GM19463 (cell line): ENCODE measurements at regions not wholly inside any gene's neighbourhood (a gene's known extent, or its start where the extent isn't known, plus 50 kb on each side); places are given as distances from the start of the nearest gene placed in this dataset.
"Not testable (repeated sequence)": the region's sequence is repeated elsewhere in the genome, so short reads cannot be mapped to it uniquely, and the experiment has no call there.

ENCODE experiments used
- ATAC-seq: cut with Tn5 transposase; IDR thresholded peaks from one replicate; pipeline ENCODE4 v1.9.1; 2021; ENCODE audit warnings: mild to moderate bottlenecking, moderate library complexity; ENCODE audit not compliant: unreplicated experiment

DNA sequence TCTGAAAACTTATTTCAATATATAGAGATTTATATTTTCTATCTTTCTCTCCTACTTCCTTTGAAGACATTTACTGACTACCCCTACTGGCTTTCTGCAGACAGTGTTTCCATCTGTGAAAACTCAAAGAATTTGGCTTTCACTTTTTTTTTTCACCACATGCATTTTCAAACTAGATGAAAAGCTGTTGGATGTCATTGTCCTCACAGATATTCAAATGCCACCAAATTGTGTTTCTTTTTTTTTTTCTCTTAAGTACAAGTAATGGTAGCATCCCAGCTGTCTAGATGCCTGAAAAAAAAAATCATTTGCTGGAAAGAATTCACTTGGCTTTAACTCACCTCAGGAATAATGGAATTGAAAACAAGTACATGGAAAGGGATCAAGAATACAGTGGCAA lies 2258.6 kb upstream of the ACO1 start:
- ATAC-seq, result no peak

DNA sequence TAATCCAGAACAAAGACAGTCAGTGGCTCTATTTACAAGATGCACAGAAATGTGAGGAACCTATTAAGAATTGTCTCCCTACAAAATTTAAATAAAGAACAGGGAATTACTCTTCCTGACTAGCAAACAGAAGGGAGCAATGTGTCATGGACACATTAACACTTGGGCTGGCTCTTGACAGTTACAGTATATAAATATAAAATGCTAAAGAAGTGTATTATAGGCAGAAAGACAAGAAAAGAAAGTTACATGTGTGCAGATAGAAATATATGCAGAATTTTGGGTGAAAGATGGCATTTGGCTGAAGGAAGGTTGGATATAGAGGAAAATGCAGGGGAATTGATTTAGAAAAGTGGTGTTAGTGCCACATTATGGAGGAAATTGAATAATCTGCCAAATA lies 2257.1 kb upstream of the ACO1 start:
- ATAC-seq, result no peak

DNA sequence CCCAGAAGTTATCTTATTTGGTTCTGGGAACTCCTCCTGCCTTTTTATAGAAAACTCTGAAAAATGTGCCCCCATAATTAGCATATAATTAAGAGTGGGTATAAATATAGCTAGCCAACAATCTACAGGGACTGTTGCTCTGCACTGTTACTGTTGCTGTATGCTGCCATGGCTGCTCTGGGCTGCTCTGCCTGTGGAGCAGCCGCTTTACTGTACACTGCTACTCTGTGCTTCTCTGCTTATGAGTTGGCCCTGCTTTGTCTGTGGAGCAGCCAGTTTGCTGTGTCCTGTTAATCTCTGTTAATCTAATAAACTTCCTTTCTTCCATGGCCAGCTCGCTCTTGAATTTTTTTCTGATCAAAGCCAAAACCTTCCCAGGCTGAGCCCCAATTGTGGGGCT lies 2244.0 kb upstream of the ACO1 start:
- ATAC-seq, result no peak

DNA sequence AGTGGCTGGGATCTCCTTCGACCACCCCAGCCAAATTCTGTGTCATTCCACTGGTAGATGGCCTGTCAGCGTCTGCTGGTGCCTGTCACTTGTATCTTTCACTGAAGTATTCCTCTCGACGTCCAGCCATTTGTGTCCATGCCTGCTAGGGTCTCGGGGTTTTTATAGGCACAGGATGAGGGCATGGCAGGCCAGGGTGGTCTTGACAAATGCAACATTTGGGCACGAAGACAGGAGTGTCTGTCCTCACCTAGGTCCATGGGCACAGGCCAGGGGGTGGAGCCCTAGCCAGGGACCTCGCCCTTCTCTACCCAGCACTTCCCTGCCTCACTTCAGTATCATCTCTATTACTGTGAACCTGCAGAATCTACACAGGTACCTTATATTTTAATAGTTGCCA lies 2223.9 kb upstream of the ACO1 start:
- no peak for ATAC-seq

DNA sequence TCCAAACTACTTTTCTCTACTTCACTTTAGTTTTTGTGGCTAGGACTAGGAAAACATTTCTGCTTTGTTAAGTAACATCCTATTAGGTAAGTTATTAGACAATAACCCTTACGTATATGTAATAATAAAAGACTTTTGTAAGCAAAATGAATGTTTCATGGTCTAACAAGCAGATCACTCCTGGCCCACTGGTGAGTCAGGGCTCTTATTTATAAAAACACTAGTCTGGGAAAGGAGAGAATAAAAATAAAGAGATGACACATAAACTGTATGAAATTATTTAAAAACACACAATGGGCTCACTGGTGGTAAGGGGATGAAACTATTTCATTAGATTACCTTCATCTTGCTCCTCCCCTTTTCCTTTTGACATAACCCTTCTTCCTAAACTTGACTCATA lies 2212.2 kb upstream of the ACO1 start:
- ATAC-seq, result no peak

DNA sequence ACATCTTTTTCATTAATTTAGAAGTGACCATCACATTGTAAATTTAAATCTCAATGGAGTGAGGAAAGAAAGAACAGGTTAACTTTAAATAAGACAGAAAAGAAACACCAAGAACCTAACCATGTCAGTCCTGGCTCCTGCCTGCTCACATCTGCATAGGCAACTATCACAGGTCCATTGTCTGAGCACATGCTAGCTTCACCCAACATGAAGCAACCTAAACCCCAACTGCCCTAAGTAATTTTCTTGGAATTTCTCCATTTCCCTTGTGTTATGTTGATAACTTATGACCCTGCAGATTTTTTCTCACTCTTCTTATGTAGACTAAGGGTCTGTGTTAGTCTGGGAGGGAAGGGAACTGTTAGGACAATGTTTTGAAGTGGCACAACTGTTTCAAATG lies 2205.8 kb upstream of the ACO1 start:
- no peak for ATAC-seq

DNA sequence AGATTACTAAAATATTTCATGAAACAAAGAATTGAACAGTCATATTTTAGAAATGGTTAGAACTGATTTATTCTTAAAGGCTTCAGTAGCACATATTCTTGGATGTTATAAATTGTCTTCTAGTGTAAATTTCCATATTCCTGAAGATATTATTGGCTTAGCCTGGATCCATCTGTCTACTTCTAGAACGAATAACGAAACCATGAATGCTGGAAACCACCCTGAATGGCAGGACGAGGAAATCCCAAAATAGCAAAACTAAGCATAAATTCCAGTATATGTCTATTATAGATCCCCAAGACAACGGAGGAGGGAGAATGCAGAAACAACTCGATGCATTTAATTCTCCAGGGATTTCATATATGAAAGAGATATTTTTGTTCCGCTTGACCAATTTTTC lies 2191.0 kb upstream of the ACO1 start:
- ATAC-seq, result no peak

DNA sequence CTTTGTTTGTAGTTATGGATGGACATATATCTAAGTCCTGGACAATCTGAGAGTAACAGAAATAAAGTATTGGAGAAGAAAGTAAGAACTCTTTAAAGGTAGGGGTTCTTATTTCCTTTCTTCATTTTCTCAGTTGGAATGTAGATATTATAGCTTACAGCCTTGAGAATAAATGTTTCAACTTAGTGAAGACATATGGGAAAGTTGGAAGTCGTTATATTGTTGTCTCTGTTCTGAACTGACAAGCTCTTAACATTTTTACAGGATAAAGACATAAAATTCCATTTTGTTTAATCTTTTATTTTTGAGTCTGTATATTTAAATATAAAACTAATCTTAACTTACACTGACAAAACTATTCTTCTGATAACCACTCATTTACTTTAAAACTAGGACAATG lies 2187.5 kb upstream of the ACO1 start:
- no peak for ATAC-seq

DNA sequence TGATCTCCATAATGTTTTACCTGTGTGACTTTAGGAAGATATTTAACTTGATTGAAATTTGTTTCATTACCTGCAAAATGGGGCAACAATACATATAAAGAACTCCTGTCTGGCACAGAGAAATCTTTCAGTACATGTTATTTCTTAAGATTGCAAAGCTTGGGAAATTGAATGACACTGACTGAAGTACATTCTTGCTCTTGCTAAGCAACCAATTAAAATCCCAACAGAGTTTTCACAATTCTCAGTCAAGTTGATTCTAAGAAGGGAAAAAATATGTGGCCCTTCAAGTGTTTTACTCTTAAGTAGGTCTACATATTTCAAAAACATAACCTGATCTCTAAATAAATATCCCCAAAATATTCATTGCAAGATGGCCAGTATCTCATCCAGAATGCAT lies 2187.0 kb upstream of the ACO1 start:
- no peak for ATAC-seq

DNA sequence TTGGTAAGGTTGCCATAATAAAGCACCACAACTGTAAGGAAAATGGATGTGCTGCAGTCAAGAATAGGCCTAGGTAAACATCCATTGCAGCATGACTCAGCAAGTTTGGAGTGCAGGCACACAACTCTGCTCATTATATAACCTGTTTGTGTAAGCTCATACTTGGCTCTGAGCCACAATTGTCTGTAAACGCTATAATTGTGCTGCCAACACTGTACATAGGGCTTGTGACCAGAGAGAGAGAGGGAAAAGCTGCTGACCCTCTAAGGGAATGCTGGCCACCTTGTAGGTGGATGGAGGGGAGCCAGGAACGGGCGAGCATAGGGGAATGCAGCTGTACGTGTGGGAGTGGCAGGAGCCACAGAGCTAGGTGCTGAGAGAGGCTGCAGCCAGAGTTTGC lies 2186.5 kb upstream of the ACO1 start:
- no peak for ATAC-seq

DNA sequence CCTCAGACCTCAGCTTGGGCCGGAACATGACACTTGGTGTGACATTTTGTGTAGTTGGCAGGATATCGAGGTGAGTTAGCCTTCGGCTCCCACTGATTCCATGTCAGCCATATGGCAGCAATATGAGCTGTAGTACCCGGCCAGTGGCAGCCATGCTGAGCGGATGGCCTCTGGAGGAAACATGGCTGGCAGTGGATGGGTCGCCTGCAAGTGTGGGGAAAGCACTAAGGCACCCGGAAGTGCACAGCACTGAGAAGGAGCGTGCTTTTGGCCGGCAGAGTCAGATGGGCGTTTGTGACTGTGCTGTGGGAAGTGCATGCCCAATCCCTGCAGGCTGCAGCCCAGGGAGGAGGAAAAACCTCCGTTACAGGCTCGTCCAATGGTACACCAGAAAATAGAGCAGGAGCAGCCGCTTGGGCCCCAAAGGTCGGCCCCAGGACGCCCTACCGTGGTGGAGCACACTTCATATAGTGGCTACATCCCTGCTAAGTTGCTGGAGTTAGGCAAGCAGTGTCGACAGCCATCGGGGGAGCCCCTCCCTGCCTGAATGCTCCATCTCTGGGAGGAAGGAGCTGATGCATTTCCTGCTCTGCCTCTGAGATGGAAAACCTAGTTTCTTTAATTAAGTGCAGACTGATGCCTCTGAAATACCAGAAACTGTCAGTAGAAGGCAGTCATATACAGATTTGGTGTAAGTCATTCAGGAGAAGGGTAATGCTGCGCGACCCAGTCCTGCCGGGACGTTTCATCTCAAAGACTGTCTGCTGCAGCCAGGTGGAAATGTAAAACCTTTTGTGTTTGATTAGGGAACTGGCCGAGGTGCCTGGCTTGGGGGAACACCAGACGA lies 2185.8 kb upstream of the ACO1 start:
- ATAC-seq, result no peak

DNA sequence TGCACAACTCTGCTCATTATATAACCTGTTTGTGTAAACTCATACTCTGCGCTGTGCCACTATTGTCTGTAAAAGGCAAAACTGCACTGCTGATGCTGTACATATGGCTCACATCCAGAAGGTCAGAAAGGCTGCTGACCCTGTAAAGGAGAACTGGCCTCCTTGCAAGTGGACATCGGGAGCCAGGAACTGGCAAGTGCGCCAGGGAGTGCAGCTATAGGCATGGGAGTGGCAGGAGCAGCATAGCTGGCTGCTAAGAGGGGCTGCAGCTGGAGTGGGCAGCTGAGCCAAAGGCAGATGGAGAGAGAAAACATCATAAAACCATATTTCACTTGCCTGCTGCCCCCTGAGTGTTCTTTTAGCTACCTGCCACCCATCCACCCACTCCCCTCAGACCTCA lies 2183.4 kb upstream of the ACO1 start:
- ATAC-seq, result no peak

DNA sequence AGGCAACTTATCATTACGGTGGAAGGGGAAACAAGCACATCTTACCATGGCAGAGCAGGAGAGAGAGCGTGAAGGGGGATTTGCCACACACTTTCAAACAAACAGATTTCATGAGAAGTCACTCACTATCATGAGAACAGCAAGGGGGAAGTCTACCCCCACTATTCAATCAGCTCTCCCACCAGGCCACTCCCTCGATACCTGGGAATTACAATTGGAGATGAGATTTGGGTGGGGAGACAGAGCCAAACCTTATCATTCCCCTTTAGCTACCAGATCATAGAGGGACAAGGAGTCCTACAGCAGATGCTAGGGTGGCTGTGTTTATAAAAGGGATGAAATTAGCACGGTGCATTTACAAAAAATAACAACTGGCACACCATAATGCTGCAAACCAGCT lies 2149.4 kb upstream of the ACO1 start:
- no peak for ATAC-seq

DNA sequence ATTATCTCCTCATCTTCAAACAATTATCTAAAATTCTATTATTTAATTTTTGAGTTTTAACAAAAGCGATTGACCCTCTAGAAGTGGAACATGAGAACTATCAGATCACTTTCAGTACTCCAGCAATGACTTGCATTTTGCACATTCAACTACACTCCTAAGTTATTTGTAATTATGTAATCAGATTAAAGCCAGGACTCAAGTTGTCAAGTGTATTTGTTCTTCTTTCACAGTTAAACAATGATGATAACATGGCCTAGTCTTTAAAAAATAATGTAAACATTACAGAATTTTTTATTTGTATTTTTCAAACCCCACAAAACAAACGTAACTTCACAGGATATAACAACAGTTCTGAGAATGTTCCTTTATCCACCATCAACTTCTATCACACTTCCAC lies 2148.9 kb upstream of the ACO1 start:
- no peak for ATAC-seq

DNA sequence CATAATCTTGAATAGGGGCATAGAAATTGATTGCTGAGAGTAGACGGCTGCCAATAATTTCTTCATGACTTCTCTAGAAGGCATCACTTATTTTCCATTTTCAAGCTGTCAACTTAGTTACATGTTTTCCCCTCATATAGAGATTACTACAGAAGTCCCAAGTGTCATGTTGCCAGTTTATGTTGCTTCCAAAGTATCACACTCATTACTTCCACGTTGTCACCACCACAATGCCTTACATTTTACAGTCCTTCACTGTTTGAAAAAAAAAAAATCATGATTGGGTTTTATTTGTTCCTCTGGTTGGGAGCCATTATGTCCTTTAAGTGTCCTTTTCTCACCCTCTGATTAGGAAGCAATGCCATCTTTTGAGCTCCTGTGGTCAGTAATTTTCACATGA lies 2144.6 kb upstream of the ACO1 start:
- no peak for ATAC-seq

DNA sequence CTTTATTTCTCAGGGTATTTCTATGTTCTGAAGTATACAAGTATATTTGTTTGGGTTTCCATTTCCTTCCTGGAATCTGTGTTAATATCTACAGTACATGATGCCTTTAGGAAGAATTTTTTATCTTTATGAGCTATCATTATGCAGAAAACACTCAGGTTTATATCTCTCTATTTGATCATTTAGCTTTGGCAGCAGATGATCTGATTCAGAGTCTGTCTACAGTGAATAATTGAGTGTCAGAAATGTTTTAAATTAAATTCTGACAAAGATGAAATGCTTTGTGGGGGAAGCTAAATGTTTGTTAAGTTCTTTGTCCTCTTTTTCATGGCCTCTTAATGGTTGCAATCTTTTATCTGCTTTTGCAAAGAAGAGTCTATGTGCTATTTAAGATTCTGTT lies 2141.0 kb upstream of the ACO1 start:
- ATAC-seq, result no peak

DNA sequence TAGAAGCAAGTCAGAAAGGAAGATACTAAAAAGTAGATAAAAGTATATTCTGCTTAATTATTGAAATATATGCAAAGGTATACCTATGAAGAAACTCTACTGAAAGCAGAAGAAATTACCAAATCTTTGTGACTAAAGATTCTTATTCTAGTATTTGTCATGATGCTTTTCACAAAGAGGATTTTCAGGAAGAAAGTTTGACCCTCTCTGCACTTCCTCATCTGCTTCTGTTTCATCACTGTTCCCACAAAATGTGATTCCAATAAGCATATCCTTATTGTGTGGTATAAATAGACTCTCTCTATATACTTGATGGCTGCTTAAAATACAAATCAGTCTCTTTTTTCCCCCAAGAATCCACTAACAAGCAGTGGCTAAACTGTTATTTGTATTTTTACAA lies 2139.6 kb upstream of the ACO1 start:
- no peak for ATAC-seq

DNA sequence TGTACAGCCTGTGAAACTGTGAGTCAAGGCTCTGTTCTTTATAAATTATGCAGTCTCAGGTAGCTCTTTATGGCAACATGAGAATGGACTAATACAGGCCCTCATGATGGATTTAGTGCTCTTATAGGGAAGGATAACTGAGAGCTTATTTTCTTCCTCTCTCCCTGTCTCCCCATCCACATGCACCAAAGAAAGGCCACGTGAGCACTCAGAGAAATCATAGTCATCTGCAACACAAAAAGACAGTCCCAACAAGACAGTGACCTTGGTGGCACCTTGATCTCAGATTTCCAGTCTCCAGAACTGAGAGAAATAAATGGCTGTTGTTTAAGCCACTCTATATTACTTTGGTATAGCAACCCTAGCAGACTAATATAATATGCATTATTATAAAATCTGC lies 2133.6 kb upstream of the ACO1 start:
- no peak for ATAC-seq

DNA sequence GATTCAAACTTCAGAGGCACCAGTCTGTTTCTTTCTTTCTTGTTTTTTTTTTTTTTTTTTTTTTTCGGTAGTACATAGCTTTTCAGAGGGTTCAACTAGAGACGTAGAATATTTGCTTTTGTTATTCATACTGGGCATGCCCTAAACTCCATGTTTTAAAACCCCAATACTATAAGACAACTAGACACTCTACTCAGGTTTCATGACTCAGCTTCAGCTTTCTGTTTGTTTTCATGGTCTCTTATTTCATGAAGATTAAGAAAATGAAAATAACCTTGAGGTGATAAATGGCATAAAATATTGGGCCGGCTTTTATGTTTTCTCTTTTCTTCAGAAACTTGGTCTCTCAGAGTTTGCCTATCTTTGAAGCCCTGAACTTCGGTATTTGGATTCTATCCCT lies 2126.3 kb upstream of the ACO1 start:
- ATAC-seq, result no peak

DNA sequence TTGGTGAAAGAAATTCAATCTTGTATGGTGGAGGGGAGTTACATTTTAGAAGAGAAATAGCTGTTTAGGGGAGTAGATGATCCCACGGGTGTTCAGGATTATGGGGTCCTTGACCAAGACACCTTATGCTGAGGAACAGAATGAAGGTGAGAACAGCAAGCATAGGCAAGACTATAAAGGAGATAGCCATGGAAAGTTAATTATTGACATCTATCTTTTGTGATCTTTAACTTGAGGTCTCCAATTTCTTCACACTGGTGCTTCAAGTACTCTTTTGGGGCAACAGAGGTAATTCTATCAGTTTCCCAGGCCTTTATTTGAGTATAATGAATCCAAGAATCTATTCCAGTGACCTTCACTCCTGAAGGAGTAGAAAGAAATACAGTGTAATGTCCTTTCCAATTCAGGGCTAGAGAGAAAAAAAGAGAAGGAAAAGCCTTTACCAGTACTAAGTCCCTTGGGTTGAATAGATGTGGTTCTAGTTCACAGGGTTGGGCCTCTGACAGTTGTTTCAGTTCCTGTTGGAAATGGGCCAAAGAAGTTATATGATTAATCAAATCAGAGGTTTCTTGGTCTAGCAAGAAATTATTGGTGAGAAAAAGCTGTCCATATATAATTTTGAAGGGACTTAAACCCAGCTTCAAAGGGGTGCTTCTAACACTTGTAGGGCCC lies 2104.1 kb upstream of the ACO1 start:
- ATAC-seq, result peak; percentile 74

DNA sequence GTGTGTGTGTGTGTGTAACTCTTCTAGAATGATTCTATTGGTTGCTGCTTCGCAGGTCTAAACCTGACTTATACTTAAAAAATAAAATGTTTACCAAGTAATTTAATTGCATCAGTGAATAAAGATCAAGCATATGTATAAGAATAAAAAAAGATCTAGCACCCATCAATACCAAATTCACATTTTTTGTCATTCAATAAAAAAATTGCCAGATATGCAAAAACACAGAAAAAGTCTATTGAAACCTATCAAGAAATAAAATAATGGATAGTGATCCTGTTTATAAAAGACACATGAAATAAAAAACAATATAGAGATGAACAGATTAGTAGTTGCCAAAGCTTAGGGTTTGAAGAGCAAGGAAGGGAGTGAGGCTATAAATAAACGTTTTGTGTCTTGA lies 2095.0 kb upstream of the ACO1 start:
- no peak for ATAC-seq

DNA sequence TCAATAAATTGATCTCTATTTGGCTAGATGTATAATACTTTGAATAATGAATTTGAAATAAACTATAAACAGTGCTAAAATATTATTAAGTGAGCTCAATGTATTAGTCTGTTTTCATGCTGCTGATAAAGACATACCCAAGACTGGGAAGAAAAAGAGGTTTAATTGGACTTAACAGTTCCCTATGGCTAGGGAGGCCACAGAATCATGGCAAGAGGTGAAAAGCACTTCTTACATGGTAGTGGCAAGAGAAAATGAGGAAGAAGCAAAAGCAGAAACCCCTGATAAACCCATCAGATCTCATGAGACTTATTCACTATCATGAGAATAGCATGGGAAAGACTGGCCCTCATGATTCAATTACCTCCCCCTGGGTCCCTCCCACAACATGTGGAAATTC lies 2092.4 kb upstream of the ACO1 start:
- ATAC-seq, result not testable (repeated sequence)

DNA sequence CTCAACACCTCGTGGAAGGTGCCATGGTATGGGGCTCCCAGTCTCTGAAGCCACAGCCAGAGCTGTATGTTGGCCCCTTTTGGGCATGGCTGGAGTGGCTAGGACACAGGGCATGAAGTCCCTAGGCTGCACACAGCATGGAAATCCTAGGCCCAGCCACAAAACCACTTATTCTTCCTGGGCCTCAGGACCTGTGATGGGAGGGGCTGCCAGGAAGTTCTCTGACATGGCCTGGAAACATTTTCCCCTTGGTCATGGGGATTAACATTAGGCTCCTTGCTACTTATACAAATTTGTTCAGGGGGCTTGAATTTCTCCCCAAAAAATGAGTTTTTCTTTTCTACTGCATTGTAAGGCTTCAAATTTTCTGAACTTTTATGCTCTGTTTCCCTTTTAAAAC lies 2091.2 kb upstream of the ACO1 start:
- ATAC-seq, result no peak
